Left ventricle myocardium inferior (tissue), 1 donor: ENCODE measurements at regions not wholly inside any gene's neighbourhood (a gene's known extent, or its start where the extent isn't known, plus 50 kb on each side); places are given as distances from the start of the nearest gene placed in this dataset.

Experiments used
- DNase-seq: peaks from one replicate; pipeline ENCODE4 v3.0.0-alpha.2; 2020
- H3K27ac ChIP-seq: fragments of 200-600 bp; replicated peaks from 2 replicates; pipeline ENCODE4 v1.8.0; 2021
- H3K27me3 ChIP-seq: fragments of 200-600 bp; 2 replicates; pipeline ENCODE4 v1.8.0; 2021; ENCODE audit warnings: low read depth
- H3K36me3 ChIP-seq: fragments of 200-600 bp; 2 replicates; pipeline ENCODE4 v1.8.0; 2021
- H3K4me1 ChIP-seq: fragments of 200-600 bp; 2 replicates; pipeline ENCODE4 v1.8.0; 2021
- H3K4me3 ChIP-seq: fragments of 200-600 bp; 2 replicates; pipeline ENCODE4 v1.8.0; 2021; ENCODE audit warnings: mild to moderate bottlenecking, moderate library complexity
- H3K9me3 ChIP-seq: fragments of 200-600 bp; replicated peaks from 2 replicates; pipeline ENCODE4 v1.8.0; 2021
- CTCF ChIP-seq: fragments of 200-600 bp; IDR thresholded peaks from 2 replicates; pipeline ENCODE4 v1.8.0; 2021; ENCODE audit warnings: antibody characterized with exemption, mild to moderate bottlenecking, borderline replicate concordance
- intact Hi-C: fragments of 100-400 bp; cut with micrococcal nuclease; formaldehyde crosslinking; loops from one replicate; pipeline ENCODE4 v1.11.0; 2022
- donor health status: DM: no; HTN: yes; CAD: no; lungs with severe emphysema.

GRCh38 chr21:41674402-41674801, 92.5 kb downstream of the RIPK4 start:
- H3K4me3 ChIP-seq = no peak overlapping the region
- no peaks in the 10 kb centered on the region for H3K27me3 ChIP-seq
- TF ChIP-seq CTCF = no peak
- DNase-seq = no peak
- no peaks in the 10 kb centered on the region for H3K36me3 ChIP-seq
- H3K9me3 ChIP-seq = no peaks in the 10 kb centered on the region
- H3K4me1 ChIP-seq = peaks cover 19% of the 10 kb centered on the region
- intact Hi-C loops = no loop called here
- no peak overlapping the region for H3K27ac ChIP-seq

GRCh38 chr21:41673596-41674335, 93.1 kb downstream of the RIPK4 start:
- H3K27me3 ChIP-seq = no peaks in the 10 kb centered on the region
- H3K27ac ChIP-seq = no peak overlapping the region
- no peak overlapping the region for H3K4me3 ChIP-seq
- peaks cover 12% of the 10 kb centered on the region for H3K4me1 ChIP-seq
- no peaks in the 10 kb centered on the region for H3K9me3 ChIP-seq
- no peaks in the 10 kb centered on the region for H3K36me3 ChIP-seq
- intact Hi-C loops = no loop called here
- TF ChIP-seq CTCF = no peak
- no peak for DNase-seq

- intact Hi-C loops = no loop called here
- Histone ChIP-seq H3K4me1 (peaks cover 8% of the 10 kb centered on the region), H3K27me3 (peaks cover 3% of the 10 kb centered on the region), H3K9me3 (no peaks in the 10 kb centered on the region), H3K27ac (no peak overlapping the region), H3K36me3 (no peaks in the 10 kb centered on the region), H3K4me3 (no peak overlapping the region)
- no peak for DNase-seq
- no peak for TF ChIP-seq CTCF
Measured at GRCh38 chr21:41673071-41673470, 93.8 kb downstream of the RIPK4 start.

DNA sequence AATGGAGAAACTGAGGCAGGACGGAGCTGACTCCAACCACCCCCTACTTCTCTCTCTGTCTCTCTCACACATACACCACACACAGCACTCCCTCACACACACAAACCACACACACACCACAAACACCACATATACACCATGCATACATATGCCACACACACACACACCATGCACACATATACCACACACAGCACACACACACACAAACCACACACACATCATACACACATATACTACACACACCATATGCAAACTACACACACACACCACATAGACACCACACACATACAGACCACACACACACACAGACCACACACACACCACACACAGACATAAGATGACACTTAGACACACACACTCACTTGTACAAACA, 94.3 kb downstream of the RIPK4 start:
- intact Hi-C loops = no loop called here
- DNase-seq = no peak
- Histone ChIP-seq H3K4me1 (peaks cover 8% of the 10 kb centered on the region), H3K27me3 (peaks cover 8% of the 10 kb centered on the region), H3K36me3 (no peaks in the 10 kb centered on the region), H3K9me3 (no peaks in the 10 kb centered on the region), H3K27ac (no peak overlapping the region), H3K4me3 (no peak overlapping the region)
- TF ChIP-seq CTCF = no peak

- DNase-seq = no peak
- Histone ChIP-seq H3K36me3 (no peaks in the 10 kb centered on the region), H3K27ac (no peak overlapping the region), H3K27me3 (peaks cover 10% of the 10 kb centered on the region), H3K4me3 (no peak overlapping the region), H3K4me1 (peaks cover 8% of the 10 kb centered on the region), H3K9me3 (no peaks in the 10 kb centered on the region)
- intact Hi-C loops = no loop called here
- TF ChIP-seq CTCF = no peak
Measured at GRCh38 chr21:41671859-41672542, 94.9 kb downstream of the RIPK4 start.
